BJ (cell line): ENCODE measurements at regions not wholly inside any gene's neighbourhood (a gene's known extent, or its start where the extent isn't known, plus 50 kb on each side); places are given as distances from the start of the nearest gene placed in this dataset.

Experiments
- CTCF ChIA-PET: fragments of 350-600 bp; formaldehyde crosslinking; extraction: SDS; loops from one replicate; lab custom pipeline; 2021; ENCODE audit warnings: antibody characterized with exemption, inconsistent platforms; lab: Yijun Ruan, JAX
- POLR2A ChIA-PET: fragments of 300-600 bp; sonication (Branson Sonifier 250); formaldehyde crosslinking; extraction: SDS; loops from one replicate; lab custom pipeline; 2021; ENCODE audit warnings: antibody characterized with exemption; lab: Charles Lee
- DNase-seq: peaks from one replicate; pipeline ENCODE4 v3.0.0-alpha.2; 2011; ENCODE audit warnings: low read depth
- H3K27me3 ChIP-seq: 2 replicates; pipeline ENCODE4 v1.6.0; 2011; ENCODE audit warnings: low read length; ENCODE audit not compliant: control insufficient read depth, insufficient read depth
- H3K36me3 ChIP-seq: 2 replicates; pipeline ENCODE4 v1.5.1; 2011; ENCODE audit warnings: low read length; ENCODE audit not compliant: control insufficient read depth, insufficient read depth
- H3K4me3 ChIP-seq: 2 replicates; pipeline ENCODE4 v1.5.1; 2011; ENCODE audit warnings: low read depth, mild to moderate bottlenecking, control low read depth, low read length
- CTCF ChIP-seq: IDR thresholded peaks from 2 replicates; pipeline ENCODE4 v1.5.1; 2011; ENCODE audit warnings: low read depth, mild to moderate bottlenecking, control low read depth, inconsistent platforms, low read length, moderate library complexity; ENCODE audit not compliant: insufficient read depth

- H3K36me3 ChIP-seq = no peaks in the 10 kb centered on the region; the same call in 1 of the 2 replicates
- ChIA-PET CTCF (interaction anchor here (0.5 to 1.8 kb wide), 3 partner anchors 11 to 200 kb away, joined by 3 to 6 read pairs (median 5); no protein-coding TSS in a partner anchor), POLR2A (no interaction called here)
- DNase-seq = no peak
- no peak for TF ChIP-seq CTCF
- H3K4me3 ChIP-seq = no peak overlapping the region
- no peaks in the 10 kb centered on the region for H3K27me3 ChIP-seq
These were observed 450.0 kb downstream of the FOXG1 start for GRCh38 chr14:29216268-29217232.

GRCh38 chr14:29217813-29218450, 451.3 kb downstream of the FOXG1 start:
- CTCF ChIA-PET = interaction anchor here (0.6 to 1.8 kb wide), 5 partner anchors 201 to 463 kb away, joined by 3 to 6 read pairs (median 4); no protein-coding TSS in a partner anchor
- no peak for TF ChIP-seq CTCF
- no peak for DNase-seq
- Histone ChIP-seq H3K27me3 (no peaks in the 10 kb centered on the region), H3K4me3 (no peak overlapping the region), H3K36me3 (no peaks in the 10 kb centered on the region)
- POLR2A ChIA-PET = no interaction called here

- Histone ChIP-seq H3K36me3 (no peaks in the 10 kb centered on the region), H3K4me3 (no peak overlapping the region), H3K27me3 (no peaks in the 10 kb centered on the region)
- TF ChIP-seq CTCF = no peak
- POLR2A ChIA-PET = no interaction called here
- CTCF ChIA-PET = interaction anchor here (1.0 to 6.1 kb wide), 5 partner anchors 9 to 450 kb away, joined by 3 to 38 read pairs (median 4); no protein-coding TSS in a partner anchor
- DNase-seq = no peak
These were observed 453.5 kb downstream of the FOXG1 start for GRCh38 chr14:29220072-29220471.

GRCh38 chr14:29220566-29220965, 454.0 kb downstream of the FOXG1 start:
- Histone ChIP-seq H3K36me3 (no peaks in the 10 kb centered on the region), H3K27me3 (no peaks in the 10 kb centered on the region), H3K4me3 (no peak overlapping the region)
- no peak for DNase-seq
- ChIA-PET POLR2A (no interaction called here), CTCF (interaction anchor here (1.0 to 6.1 kb wide), 4 partner anchors 9 to 205 kb away, joined by 3 to 38 read pairs (median 4); no protein-coding TSS in a partner anchor)
- no peak for TF ChIP-seq CTCF

- DNase-seq = no peak
- ChIA-PET POLR2A (no interaction called here), CTCF (interaction anchor here (0.7 to 6.1 kb wide), 12 partner anchors 8 to 475 kb away, joined by 3 to 38 read pairs (median 4); no protein-coding TSS in a partner anchor)
- Histone ChIP-seq H3K27me3 (no peaks in the 10 kb centered on the region), H3K4me3 (no peak overlapping the region), H3K36me3 (no peaks in the 10 kb centered on the region)
- no peak for TF ChIP-seq CTCF
These were observed 455.4 kb downstream of the FOXG1 start for GRCh38 chr14:29222006-29222405.
